ENCODE measurements at regions not wholly inside any gene's neighbourhood (a gene's known extent, or its start where the extent isn't known, plus 50 kb on each side); places are given as distances from the start of the nearest gene placed in this dataset.

DNA sequence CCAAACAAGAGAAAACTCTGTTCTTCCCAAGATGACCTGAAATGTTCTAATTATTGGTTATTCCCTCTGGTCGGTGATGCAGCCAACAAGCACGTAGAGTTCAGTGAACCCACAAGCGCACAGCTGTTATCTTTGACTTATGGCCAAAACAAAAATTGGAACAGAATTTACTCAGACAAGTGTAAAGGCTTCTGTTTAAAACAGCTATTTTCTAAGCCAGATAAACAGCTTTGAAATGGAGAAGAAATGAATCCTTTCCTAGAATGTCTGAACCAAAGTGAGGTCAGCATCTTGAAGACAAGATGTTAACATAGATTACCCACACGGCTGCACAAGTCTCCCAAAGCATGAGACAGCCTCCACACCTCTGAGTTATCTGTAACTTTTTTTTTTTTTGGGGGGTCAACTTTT, 669.2 kb downstream of the DIAPH3 start:
- no peaks in the 10 kb centered on the region for H3K4me1 ChIP-seq (ENCODE audit: insufficient read depth, low read length, poor library complexity, severe bottlenecking)
- H3K79me2 ChIP-seq (ENCODE audit: insufficient read depth, low read length): no peaks in the 10 kb centered on the region
- H2AFZ ChIP-seq (ENCODE audit: low read length): 0 out of 2 replicates have a peak overlapping the region, but pooled peaks have one; percentile 14
- no peaks in the 10 kb centered on the region for H3K9me3 ChIP-seq (ENCODE audit: insufficient read depth, low read depth, low read length)
- no peaks in the 10 kb centered on the region for H3F3A ChIP-seq (ENCODE audit: low read depth)
- H3K9ac ChIP-seq (ENCODE audit: low read depth, low read length, poor library complexity, severe bottlenecking): no peak overlapping the region
- no peaks in the 10 kb centered on the region for H3K9me2 ChIP-seq (replicated peaks; ENCODE audit: low read depth, low read length)
- no peaks in the 10 kb centered on the region for H3K27me3 ChIP-seq (ENCODE audit: insufficient read depth, low read length, poor library complexity, severe bottlenecking)
- H3K4me3 ChIP-seq (ENCODE audit: low read length, poor library complexity, severe bottlenecking): no peak overlapping the region
- no peak for TF ChIP-seq EZH2phosphoT487 (IDR thresholded peaks at IDR 0.05; ENCODE audit: borderline replicate concordance)
- TF ChIP-seq, protein P1, sequence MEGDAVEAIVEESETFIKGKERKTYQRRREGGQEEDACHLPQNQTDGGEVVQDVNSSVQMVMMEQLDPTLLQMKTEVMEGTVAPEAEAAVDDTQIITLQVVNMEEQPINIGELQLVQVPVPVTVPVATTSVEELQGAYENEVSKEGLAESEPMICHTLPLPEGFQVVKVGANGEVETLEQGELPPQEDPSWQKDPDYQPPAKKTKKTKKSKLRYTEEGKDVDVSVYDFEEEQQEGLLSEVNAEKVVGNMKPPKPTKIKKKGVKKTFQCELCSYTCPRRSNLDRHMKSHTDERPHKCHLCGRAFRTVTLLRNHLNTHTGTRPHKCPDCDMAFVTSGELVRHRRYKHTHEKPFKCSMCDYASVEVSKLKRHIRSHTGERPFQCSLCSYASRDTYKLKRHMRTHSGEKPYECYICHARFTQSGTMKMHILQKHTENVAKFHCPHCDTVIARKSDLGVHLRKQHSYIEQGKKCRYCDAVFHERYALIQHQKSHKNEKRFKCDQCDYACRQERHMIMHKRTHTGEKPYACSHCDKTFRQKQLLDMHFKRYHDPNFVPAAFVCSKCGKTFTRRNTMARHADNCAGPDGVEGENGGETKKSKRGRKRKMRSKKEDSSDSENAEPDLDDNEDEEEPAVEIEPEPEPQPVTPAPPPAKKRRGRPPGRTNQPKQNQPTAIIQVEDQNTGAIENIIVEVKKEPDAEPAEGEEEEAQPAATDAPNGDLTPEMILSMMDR (conservative IDR thresholded peaks at IDR 0.05; ENCODE audit: low read length): no peak
- no peak overlapping the region for H3K4me2 ChIP-seq (ENCODE audit: low read depth, low read length, poor library complexity, severe bottlenecking)
- no peaks in the 10 kb centered on the region for H3K36me3 ChIP-seq (ENCODE audit: insufficient read depth, low read length)
- H4K20me1 ChIP-seq (ENCODE audit: insufficient read depth, low read length, poor library complexity, severe bottlenecking): no peaks in the 10 kb centered on the region

DNA sequence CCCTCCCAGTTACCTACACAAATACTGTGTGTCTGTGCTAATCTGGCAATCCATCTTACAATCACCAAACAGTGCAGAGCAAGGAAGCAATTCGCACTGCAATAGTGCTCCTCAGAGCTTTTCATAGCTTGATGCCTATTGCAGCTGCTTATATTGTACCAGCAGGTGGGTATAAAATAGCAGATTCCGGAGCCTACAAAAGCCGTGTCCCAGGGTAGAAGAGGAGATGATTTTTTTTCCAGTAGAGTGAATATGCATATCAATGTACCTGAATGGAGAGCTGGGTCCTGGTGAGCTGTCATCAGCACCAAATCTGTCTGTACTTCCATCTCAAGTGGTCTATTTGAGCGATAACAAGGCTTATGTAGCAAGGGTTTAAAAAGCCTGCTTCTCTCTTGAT, 668.4 kb downstream of the DIAPH3 start:
- no peak overlapping the region for H3K9ac ChIP-seq (ENCODE audit: low read depth, low read length, poor library complexity, severe bottlenecking)
- H3K4me3 ChIP-seq (ENCODE audit: low read length, poor library complexity, severe bottlenecking): no peak overlapping the region
- H3K9me2 ChIP-seq (replicated peaks; ENCODE audit: low read depth, low read length): no peaks in the 10 kb centered on the region
- H3K27me3 ChIP-seq (ENCODE audit: insufficient read depth, low read length, poor library complexity, severe bottlenecking): no peaks in the 10 kb centered on the region
- H3K9me3 ChIP-seq (ENCODE audit: insufficient read depth, low read depth, low read length): no peaks in the 10 kb centered on the region
- no peak overlapping the region for H3K4me2 ChIP-seq (ENCODE audit: low read depth, low read length, poor library complexity, severe bottlenecking)
- no peaks in the 10 kb centered on the region for H3K4me1 ChIP-seq (ENCODE audit: insufficient read depth, low read length, poor library complexity, severe bottlenecking)
- TF ChIP-seq EZH2phosphoT487 (IDR thresholded peaks at IDR 0.05; ENCODE audit: borderline replicate concordance): no peak
- TF ChIP-seq, protein P1 (conservative IDR thresholded peaks at IDR 0.05; ENCODE audit: low read length): no peak
- no peaks in the 10 kb centered on the region for H4K20me1 ChIP-seq (ENCODE audit: insufficient read depth, low read length, poor library complexity, severe bottlenecking)
- no peaks in the 10 kb centered on the region for H3K36me3 ChIP-seq (ENCODE audit: insufficient read depth, low read length)
- H2AFZ ChIP-seq (ENCODE audit: low read length): no peak overlapping the region
- no peaks in the 10 kb centered on the region for H3K79me2 ChIP-seq (ENCODE audit: insufficient read depth, low read length)
- H3F3A ChIP-seq (ENCODE audit: low read depth): no peaks in the 10 kb centered on the region

DNA sequence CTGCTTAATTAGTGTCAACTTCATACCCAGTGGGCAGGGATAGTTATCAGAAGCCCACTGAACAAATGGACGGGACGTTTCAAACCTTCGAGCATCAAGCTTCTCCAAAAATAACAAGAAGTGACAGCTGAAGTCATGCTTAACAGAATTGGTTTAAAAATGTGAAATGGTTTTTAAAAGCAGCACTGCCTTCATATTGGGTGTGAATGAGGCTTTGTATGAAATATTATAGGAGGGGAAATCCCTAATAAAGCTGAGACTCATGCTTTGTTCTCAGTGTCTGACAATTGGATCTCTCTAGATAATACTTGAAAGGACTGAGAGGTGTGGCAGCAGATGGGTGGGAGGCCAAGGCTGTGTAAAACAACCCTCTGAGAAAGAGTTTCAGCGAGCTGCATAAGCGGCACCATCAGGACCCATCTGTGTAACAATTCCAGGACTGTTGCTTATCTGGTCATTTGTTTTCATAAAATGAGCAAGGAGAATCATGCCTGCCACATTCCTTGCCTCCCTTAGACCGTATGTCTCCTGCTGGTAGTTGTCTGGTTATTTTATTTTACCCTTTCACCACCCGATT, 667.7 kb downstream of the DIAPH3 start:
- H3K4me3 ChIP-seq (ENCODE audit: low read length, poor library complexity, severe bottlenecking): no peak overlapping the region
- H4K20me1 ChIP-seq (ENCODE audit: insufficient read depth, low read length, poor library complexity, severe bottlenecking): no peaks in the 10 kb centered on the region
- no peak overlapping the region for H3K4me2 ChIP-seq (ENCODE audit: low read depth, low read length, poor library complexity, severe bottlenecking)
- H3F3A ChIP-seq (ENCODE audit: low read depth): no peaks in the 10 kb centered on the region
- no peaks in the 10 kb centered on the region for H3K9me3 ChIP-seq (ENCODE audit: insufficient read depth, low read depth, low read length)
- no peaks in the 10 kb centered on the region for H3K27me3 ChIP-seq (ENCODE audit: insufficient read depth, low read length, poor library complexity, severe bottlenecking)
- H3K9ac ChIP-seq (ENCODE audit: low read depth, low read length, poor library complexity, severe bottlenecking): no peak overlapping the region
- no peaks in the 10 kb centered on the region for H3K9me2 ChIP-seq (replicated peaks; ENCODE audit: low read depth, low read length)
- no peaks in the 10 kb centered on the region for H3K36me3 ChIP-seq (ENCODE audit: insufficient read depth, low read length)
- no peak for TF ChIP-seq EZH2phosphoT487 (IDR thresholded peaks at IDR 0.05; ENCODE audit: borderline replicate concordance)
- TF ChIP-seq, protein P1 (conservative IDR thresholded peaks at IDR 0.05; ENCODE audit: low read length): no peak
- H2AFZ ChIP-seq (ENCODE audit: low read length): no peak overlapping the region
- no peaks in the 10 kb centered on the region for H3K79me2 ChIP-seq (ENCODE audit: insufficient read depth, low read length)
- H3K4me1 ChIP-seq (ENCODE audit: insufficient read depth, low read length, poor library complexity, severe bottlenecking): no peaks in the 10 kb centered on the region
